GM12801 (cell line): ENCODE measurements at regions not wholly inside any gene's neighbourhood (a gene's known extent, or its start where the extent isn't known, plus 50 kb on each side); places are given as distances from the start of the nearest gene placed in this dataset.

Experiments used
- TF ChIP-seq, protein P1 (sequence below): IDR thresholded peaks from one replicate; pipeline ENCODE4 v1.5.1; 2011; ENCODE audit warnings: control low read depth; ENCODE audit not compliant: insufficient read length; ENCODE audit errors: extremely low read depth

- TF ChIP-seq, protein P1, sequence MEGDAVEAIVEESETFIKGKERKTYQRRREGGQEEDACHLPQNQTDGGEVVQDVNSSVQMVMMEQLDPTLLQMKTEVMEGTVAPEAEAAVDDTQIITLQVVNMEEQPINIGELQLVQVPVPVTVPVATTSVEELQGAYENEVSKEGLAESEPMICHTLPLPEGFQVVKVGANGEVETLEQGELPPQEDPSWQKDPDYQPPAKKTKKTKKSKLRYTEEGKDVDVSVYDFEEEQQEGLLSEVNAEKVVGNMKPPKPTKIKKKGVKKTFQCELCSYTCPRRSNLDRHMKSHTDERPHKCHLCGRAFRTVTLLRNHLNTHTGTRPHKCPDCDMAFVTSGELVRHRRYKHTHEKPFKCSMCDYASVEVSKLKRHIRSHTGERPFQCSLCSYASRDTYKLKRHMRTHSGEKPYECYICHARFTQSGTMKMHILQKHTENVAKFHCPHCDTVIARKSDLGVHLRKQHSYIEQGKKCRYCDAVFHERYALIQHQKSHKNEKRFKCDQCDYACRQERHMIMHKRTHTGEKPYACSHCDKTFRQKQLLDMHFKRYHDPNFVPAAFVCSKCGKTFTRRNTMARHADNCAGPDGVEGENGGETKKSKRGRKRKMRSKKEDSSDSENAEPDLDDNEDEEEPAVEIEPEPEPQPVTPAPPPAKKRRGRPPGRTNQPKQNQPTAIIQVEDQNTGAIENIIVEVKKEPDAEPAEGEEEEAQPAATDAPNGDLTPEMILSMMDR = no peak
Measured at GRCh38 chr6:68240726-68241125, 394.4 kb upstream of the ADGRB3 start.

GRCh38 chr6:68239034-68239433, 396.0 kb upstream of the ADGRB3 start:
- TF ChIP-seq, protein P1 = no peak

- TF ChIP-seq, protein P1 = no peak
Measured at GRCh38 chr6:68238097-68238601, 396.9 kb upstream of the ADGRB3 start.

DNA sequence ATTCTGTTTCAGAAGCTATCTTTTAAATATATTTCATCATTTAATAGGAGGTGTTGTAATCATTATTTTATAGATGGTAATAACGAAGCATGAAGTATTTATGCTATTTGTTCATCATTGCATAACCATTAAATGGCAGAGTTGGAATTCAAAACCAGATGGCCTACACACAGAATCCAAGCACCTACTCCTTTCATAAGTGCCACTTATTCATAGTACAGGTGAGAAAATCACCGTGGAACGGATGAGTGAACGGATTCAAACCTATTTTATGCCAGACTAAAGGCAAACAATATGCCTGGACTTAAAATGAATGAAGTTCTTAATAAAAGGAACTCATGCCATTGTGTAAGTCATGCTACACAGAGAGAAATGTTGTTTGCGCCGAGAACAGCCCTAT, 397.9 kb upstream of the ADGRB3 start:
- TF ChIP-seq, protein P1 = no peak

- TF ChIP-seq, protein P1 = no peak
Measured at GRCh38 chr6:68235326-68235784, 399.7 kb upstream of the ADGRB3 start.

DNA sequence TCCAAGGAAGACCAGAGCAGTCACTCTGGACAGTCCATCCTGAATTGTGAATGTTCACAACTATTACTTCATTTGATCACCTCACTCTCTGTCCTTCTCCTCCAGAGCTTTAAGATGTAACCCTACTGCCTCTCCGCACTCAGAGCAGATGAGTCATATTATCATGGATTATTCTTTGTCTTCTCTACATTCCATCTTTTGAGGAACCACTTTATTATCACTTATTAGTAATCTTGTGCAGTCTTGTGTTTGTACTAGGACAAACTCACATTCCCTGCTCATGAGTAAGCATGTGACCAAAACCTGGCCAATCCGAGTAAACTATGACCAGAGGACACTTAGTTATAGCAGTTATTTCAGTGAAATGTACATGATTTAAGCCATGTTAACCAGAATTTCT, 401.5 kb upstream of the ADGRB3 start:
- TF ChIP-seq, protein P1 = no peak

DNA sequence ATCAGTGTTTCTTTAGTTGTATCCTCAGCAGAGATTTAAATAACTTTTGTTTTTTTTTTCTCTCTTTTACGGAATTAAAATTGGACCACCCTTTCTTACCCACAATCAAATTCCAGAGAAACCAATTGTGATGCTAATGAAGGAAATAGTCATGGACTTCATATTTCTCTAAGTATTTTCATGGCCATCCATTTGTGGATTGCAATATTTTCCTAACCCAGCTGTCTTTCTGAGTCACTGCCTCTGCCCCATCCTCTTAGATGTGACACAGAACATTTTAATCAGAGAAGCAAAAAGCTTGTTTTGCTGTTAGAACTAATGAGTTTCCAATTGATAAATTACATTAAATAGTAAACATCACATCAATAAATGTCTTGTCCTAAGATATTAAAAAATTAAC, 405.5 kb upstream of the ADGRB3 start:
- TF ChIP-seq, protein P1 = no peak
